ENCODE measurements at regions not wholly inside any gene's neighbourhood (a gene's known extent, or its start where the extent isn't known, plus 50 kb on each side); places are given as distances from the start of the nearest gene placed in this dataset.

GRCh38 chr11:116409238-116409637 lies 363.5 kb downstream of the BUD13 start:
- DNase-seq = no peak
- H3K27ac ChIP-seq (ENCODE audit: low read length) = no peak overlapping the region
- peaks cover 13% of the 10 kb centered on the region for H3K27me3 ChIP-seq (ENCODE audit: control insufficient read depth, insufficient read depth, low read length)
- H3K4me1 ChIP-seq (ENCODE audit: control insufficient read depth, insufficient read depth, low read length) = no peaks in the 10 kb centered on the region
- no peaks in the 10 kb centered on the region for H3K9me3 ChIP-seq (replicated peaks; ENCODE audit: control insufficient read depth, low read depth, low read length)
- no peaks in the 10 kb centered on the region for H3K36me3 ChIP-seq (ENCODE audit: control insufficient read depth, insufficient read depth, low read length)
- 100% methylated on average over 1 of the region's 4 CpGs for WGBS (ENCODE audit: insufficient coverage)
- H3K4me3 ChIP-seq (ENCODE audit: low read length) = no peak overlapping the region

- no peaks in the 10 kb centered on the region for H3K36me3 ChIP-seq (ENCODE audit: control insufficient read depth, insufficient read depth, low read length)
- no peak for DNase-seq
- no peaks in the 10 kb centered on the region for H3K9me3 ChIP-seq (replicated peaks; ENCODE audit: control insufficient read depth, low read depth, low read length)
- 60% methylated on average over 1 of the region's 1 CpG for WGBS (ENCODE audit: insufficient coverage)
- no peaks in the 10 kb centered on the region for H3K4me1 ChIP-seq (ENCODE audit: control insufficient read depth, insufficient read depth, low read length)
- peaks cover 13% of the 10 kb centered on the region for H3K27me3 ChIP-seq (ENCODE audit: control insufficient read depth, insufficient read depth, low read length)
- no peak overlapping the region for H3K27ac ChIP-seq (ENCODE audit: low read length)
- no peak overlapping the region for H3K4me3 ChIP-seq (ENCODE audit: low read length)
Observed at GRCh38 chr11:116406042-116406441, 366.7 kb downstream of the BUD13 start.

- Histone ChIP-seq H3K4me1 (ENCODE audit: control insufficient read depth, insufficient read depth, low read length) (no peaks in the 10 kb centered on the region), H3K27me3 (ENCODE audit: control insufficient read depth, insufficient read depth, low read length) (peaks cover 10% of the 10 kb centered on the region), H3K36me3 (ENCODE audit: control insufficient read depth, insufficient read depth, low read length) (no peaks in the 10 kb centered on the region), H3K27ac (ENCODE audit: low read length) (no peak overlapping the region), H3K9me3 (replicated peaks; ENCODE audit: control insufficient read depth, low read depth, low read length) (no peaks in the 10 kb centered on the region), H3K4me3 (ENCODE audit: low read length) (no peak overlapping the region)
- no peak for DNase-seq
- WGBS (ENCODE audit: insufficient coverage) = 20% methylated on average over 1 of the region's 3 CpGs
Observed at GRCh38 chr11:116404462-116404798, 368.4 kb downstream of the BUD13 start.

- H3K9me3 ChIP-seq (replicated peaks; ENCODE audit: control insufficient read depth, low read depth, low read length) = no peaks in the 10 kb centered on the region
- no peak overlapping the region for H3K4me3 ChIP-seq (ENCODE audit: low read length)
- no peak overlapping the region for H3K27ac ChIP-seq (ENCODE audit: low read length)
- WGBS (ENCODE audit: insufficient coverage) = no CpG with 5 or more reads among the region's 4 CpGs
- no peaks in the 10 kb centered on the region for H3K4me1 ChIP-seq (ENCODE audit: control insufficient read depth, insufficient read depth, low read length)
- H3K27me3 ChIP-seq (ENCODE audit: control insufficient read depth, insufficient read depth, low read length) = peaks cover 6% of the 10 kb centered on the region
- DNase-seq = no peak
- no peaks in the 10 kb centered on the region for H3K36me3 ChIP-seq (ENCODE audit: control insufficient read depth, insufficient read depth, low read length)
Observed at GRCh38 chr11:116403794-116404461, 368.9 kb downstream of the BUD13 start.

GRCh38 chr11:116400081-116400480 lies 372.7 kb downstream of the BUD13 start:
- Histone ChIP-seq H3K4me1 (ENCODE audit: control insufficient read depth, insufficient read depth, low read length) (peaks cover 6% of the 10 kb centered on the region), H3K27me3 (ENCODE audit: control insufficient read depth, insufficient read depth, low read length) (peaks cover 4% of the 10 kb centered on the region), H3K4me3 (ENCODE audit: low read length) (no peak overlapping the region), H3K27ac (ENCODE audit: low read length) (no peak overlapping the region), H3K9me3 (replicated peaks; ENCODE audit: control insufficient read depth, low read depth, low read length) (no peaks in the 10 kb centered on the region), H3K36me3 (ENCODE audit: control insufficient read depth, insufficient read depth, low read length) (no peaks in the 10 kb centered on the region)
- WGBS (ENCODE audit: insufficient coverage) = 73% methylated on average over 5 of the region's 5 CpGs
- no peak for DNase-seq

GRCh38 chr11:116397602-116398084 lies 375.1 kb downstream of the BUD13 start:
- Histone ChIP-seq H3K9me3 (replicated peaks; ENCODE audit: control insufficient read depth, low read depth, low read length) (peaks cover 2% of the 10 kb centered on the region), H3K4me1 (ENCODE audit: control insufficient read depth, insufficient read depth, low read length) (peaks cover 6% of the 10 kb centered on the region), H3K4me3 (ENCODE audit: low read length) (no peak overlapping the region), H3K36me3 (ENCODE audit: control insufficient read depth, insufficient read depth, low read length) (no peaks in the 10 kb centered on the region), H3K27ac (ENCODE audit: low read length) (no peak overlapping the region), H3K27me3 (ENCODE audit: control insufficient read depth, insufficient read depth, low read length) (peaks cover 4% of the 10 kb centered on the region)
- no CpG with 5 or more reads among the region's 4 CpGs for WGBS (ENCODE audit: insufficient coverage)
- peak; percentile 98 for DNase-seq

- Histone ChIP-seq H3K27ac (ENCODE audit: low read length) (no peak overlapping the region), H3K4me1 (ENCODE audit: control insufficient read depth, insufficient read depth, low read length) (peaks cover 6% of the 10 kb centered on the region), H3K36me3 (ENCODE audit: control insufficient read depth, insufficient read depth, low read length) (no peaks in the 10 kb centered on the region), H3K9me3 (replicated peaks; ENCODE audit: control insufficient read depth, low read depth, low read length) (peaks cover 2% of the 10 kb centered on the region), H3K27me3 (ENCODE audit: control insufficient read depth, insufficient read depth, low read length) (peaks cover 4% of the 10 kb centered on the region), H3K4me3 (ENCODE audit: low read length) (no peak overlapping the region)
- no CpG with 5 or more reads among the region's 2 CpGs for WGBS (ENCODE audit: insufficient coverage)
- peak; percentile 16 for DNase-seq
Observed at GRCh38 chr11:116396331-116396730, 376.5 kb downstream of the BUD13 start.

- no peak for DNase-seq
- Histone ChIP-seq H3K36me3 (ENCODE audit: control insufficient read depth, insufficient read depth, low read length) (no peaks in the 10 kb centered on the region), H3K9me3 (replicated peaks; ENCODE audit: control insufficient read depth, low read depth, low read length) (peaks cover 2% of the 10 kb centered on the region), H3K27me3 (ENCODE audit: control insufficient read depth, insufficient read depth, low read length) (peaks cover 2% of the 10 kb centered on the region), H3K27ac (ENCODE audit: low read length) (no peak overlapping the region), H3K4me3 (ENCODE audit: low read length) (no peak overlapping the region), H3K4me1 (ENCODE audit: control insufficient read depth, insufficient read depth, low read length) (peaks cover 6% of the 10 kb centered on the region)
- WGBS (ENCODE audit: insufficient coverage) = 44% methylated on average over 2 of the region's 3 CpGs
Observed at GRCh38 chr11:116394022-116394421, 378.8 kb downstream of the BUD13 start.

GRCh38 chr11:116390963-116391362 lies 381.8 kb downstream of the BUD13 start:
- WGBS (ENCODE audit: insufficient coverage) = no CpG with 5 or more reads among the region's 3 CpGs
- peaks cover 2% of the 10 kb centered on the region for H3K27me3 ChIP-seq (ENCODE audit: control insufficient read depth, insufficient read depth, low read length)
- H3K27ac ChIP-seq (ENCODE audit: low read length) = no peak overlapping the region
- peaks cover 2% of the 10 kb centered on the region for H3K9me3 ChIP-seq (replicated peaks; ENCODE audit: control insufficient read depth, low read depth, low read length)
- DNase-seq = no peak
- H3K4me1 ChIP-seq (ENCODE audit: control insufficient read depth, insufficient read depth, low read length) = no peaks in the 10 kb centered on the region
- no peak overlapping the region for H3K4me3 ChIP-seq (ENCODE audit: low read length)
- H3K36me3 ChIP-seq (ENCODE audit: control insufficient read depth, insufficient read depth, low read length) = no peaks in the 10 kb centered on the region

GRCh38 chr11:116388146-116388545 lies 384.6 kb downstream of the BUD13 start:
- no peak for DNase-seq
- H3K36me3 ChIP-seq (ENCODE audit: control insufficient read depth, insufficient read depth, low read length) = no peaks in the 10 kb centered on the region
- H3K27ac ChIP-seq (ENCODE audit: low read length) = no peak overlapping the region
- H3K9me3 ChIP-seq (replicated peaks; ENCODE audit: control insufficient read depth, low read depth, low read length) = no peaks in the 10 kb centered on the region
- WGBS (ENCODE audit: insufficient coverage) = no CpG with 5 or more reads among the region's 1 CpG
- H3K27me3 ChIP-seq (ENCODE audit: control insufficient read depth, insufficient read depth, low read length) = no peaks in the 10 kb centered on the region
- H3K4me3 ChIP-seq (ENCODE audit: low read length) = no peak overlapping the region
- H3K4me1 ChIP-seq (ENCODE audit: control insufficient read depth, insufficient read depth, low read length) = no peaks in the 10 kb centered on the region

- peak; percentile 19 for DNase-seq
- WGBS (ENCODE audit: insufficient coverage) = no CpG with 5 or more reads among the region's 2 CpGs
- no peak overlapping the region for H3K27ac ChIP-seq (ENCODE audit: low read length)
- H3K27me3 ChIP-seq (ENCODE audit: control insufficient read depth, insufficient read depth, low read length) = no peaks in the 10 kb centered on the region
- no peaks in the 10 kb centered on the region for H3K36me3 ChIP-seq (ENCODE audit: control insufficient read depth, insufficient read depth, low read length)
- no peaks in the 10 kb centered on the region for H3K4me1 ChIP-seq (ENCODE audit: control insufficient read depth, insufficient read depth, low read length)
- H3K4me3 ChIP-seq (ENCODE audit: low read length) = no peak overlapping the region
- no peaks in the 10 kb centered on the region for H3K9me3 ChIP-seq (replicated peaks; ENCODE audit: control insufficient read depth, low read depth, low read length)
Observed at GRCh38 chr11:116387641-116388040, 385.1 kb downstream of the BUD13 start.

Measured in muscle of leg (tissue), 3 donors.